Stimulated activated CD4-positive, alpha-beta T cell treated with anti-CD3 and anti-CD28 coated beads, Interleukin-4, amount 100 ng/mL, for 24 hours (primary cell): ENCODE measurements at regions not wholly inside any gene's neighbourhood (a gene's known extent, or its start where the extent isn't known, plus 50 kb on each side); places are given as distances from the start of the nearest gene placed in this dataset.
A peak's percentile ranks its signal among the peaks of the same experiment; 100 is the strongest.

ENCODE experiments used
- DNase-seq: peaks from one replicate; pipeline ENCODE4 v3.0.0-alpha.2; 2020

DNA sequence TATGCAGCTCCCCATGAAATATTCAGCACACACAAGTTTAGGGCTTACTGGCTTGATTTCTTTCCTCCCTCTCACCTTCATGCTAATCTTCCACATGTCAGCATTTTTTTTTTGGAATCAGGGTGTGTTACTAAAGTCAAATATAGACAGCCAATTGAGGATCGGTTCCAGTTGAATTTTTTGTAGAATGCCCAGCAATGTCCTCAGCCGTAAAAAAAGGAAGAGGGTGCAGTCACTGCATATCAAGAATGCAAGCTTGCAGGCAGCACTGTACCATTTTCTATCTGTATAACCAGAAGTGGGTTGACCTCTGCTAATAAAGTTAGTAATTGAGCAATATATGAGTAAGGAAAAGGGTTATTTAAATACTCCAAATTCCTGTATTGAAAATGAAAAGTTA is 51.4 kb upstream of the CHMP2B start:
- DNase-seq, result no peak

DNA sequence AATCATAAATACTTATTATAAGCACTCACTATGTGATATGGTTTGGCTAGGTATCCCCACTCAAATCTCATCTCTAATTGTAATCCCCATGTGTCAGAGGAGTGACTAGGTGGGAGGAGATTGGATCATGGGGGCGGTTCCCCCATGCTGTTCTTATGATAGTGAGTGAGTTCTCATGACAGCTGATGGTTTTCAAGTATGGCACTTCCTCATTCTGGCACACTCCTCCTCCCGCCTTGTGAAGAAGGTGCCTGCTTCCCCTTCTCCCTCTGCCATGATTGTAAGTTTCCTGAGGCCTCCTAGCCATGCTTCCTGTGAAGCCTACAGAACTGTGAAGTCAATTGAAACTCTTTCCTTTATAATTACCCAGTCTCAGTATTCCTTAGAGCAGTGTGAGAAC is 53.3 kb upstream of the CHMP2B start:
- no peak for DNase-seq

GRCh38 chr3:87173071-87173470 is 54.0 kb upstream of the CHMP2B start:
- DNase-seq, result no peak

- peak; percentile 36 for DNase-seq
These were observed 59.3 kb upstream of the CHMP2B start for GRCh38 chr3:87167628-87168456.

GRCh38 chr3:87164245-87164644 is 62.9 kb upstream of the CHMP2B start:
- no peak for DNase-seq

DNA sequence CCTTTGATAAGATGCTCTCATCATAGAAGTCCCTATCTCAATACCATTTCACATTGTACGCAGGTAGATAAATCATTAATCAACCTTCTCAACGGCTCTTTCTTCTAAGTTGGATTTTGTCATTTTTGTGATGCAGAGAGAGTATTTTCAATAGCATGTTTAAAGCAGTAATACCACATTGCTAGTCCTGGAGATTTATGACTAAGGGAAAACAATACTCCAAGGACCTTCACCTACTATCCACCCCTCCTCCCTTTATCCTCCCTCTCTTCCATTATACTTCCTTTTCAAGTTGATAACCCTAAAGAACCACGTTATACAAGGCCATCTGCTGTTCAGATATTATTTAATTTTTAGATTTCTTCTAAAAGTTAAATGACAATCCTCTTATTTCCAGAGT is 65.3 kb upstream of the CHMP2B start:
- DNase-seq, result no peak

GRCh38 chr3:87161417-87161816 is 65.7 kb upstream of the CHMP2B start:
- no peak for DNase-seq

GRCh38 chr3:87161013-87161412 is 66.1 kb upstream of the CHMP2B start:
- DNase-seq, result no peak

- DNase-seq, result no peak
These were observed 68.3 kb upstream of the CHMP2B start for GRCh38 chr3:87158823-87159222.

DNA sequence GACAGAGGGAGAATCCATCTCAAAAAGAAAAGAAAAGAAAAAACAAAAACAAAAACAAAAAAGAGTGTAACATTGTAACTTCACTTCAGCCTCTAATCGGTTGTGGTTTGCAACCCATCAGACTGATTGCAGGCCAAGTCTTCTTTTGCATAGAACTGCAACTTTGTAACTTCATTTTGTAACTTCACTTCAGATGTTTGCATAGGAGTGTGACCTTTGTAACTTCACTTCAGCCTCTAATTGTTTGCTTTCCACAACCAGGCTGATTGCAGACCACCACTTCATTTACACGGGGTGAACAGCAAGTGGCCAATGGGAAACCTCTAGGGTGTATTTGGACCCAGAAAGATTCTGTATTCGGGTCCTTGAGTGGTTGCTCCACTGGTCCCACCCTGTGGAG is 79.1 kb upstream of the CHMP2B start:
- no peak for DNase-seq

GRCh38 chr3:87147562-87147961 is 79.5 kb upstream of the CHMP2B start:
- DNase-seq, result no peak

GRCh38 chr3:87145553-87145952 is 81.6 kb upstream of the CHMP2B start:
- DNase-seq, result no peak

DNA sequence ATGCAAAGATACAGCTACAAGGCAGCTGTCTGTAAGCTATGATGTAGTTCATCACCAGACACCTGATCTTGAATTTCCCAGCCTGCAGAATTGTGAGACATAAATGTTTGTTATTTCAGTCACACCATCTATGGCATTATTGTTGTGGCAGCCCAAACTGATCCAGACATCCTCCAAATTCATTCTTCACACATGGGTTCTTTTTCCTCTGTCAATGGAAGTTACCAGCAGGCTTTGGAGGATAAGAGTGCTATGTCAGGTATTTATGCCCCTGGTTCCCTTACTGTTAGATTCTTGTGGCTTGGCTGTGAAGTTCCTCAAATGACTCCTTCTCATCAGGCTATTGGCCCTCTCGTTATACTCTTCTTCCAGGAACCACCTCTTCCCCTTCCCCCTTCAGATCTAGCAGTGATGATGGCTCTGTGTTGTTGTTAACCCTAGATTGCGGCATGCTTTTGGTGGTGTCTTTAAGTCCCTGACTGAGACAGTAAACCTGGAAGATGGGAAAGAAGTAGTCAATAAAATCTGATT is 91.0 kb upstream of the CHMP2B start:
- DNase-seq, result no peak

- no peak for DNase-seq
These were observed 91.7 kb upstream of the CHMP2B start for GRCh38 chr3:87135412-87135811.

DNA sequence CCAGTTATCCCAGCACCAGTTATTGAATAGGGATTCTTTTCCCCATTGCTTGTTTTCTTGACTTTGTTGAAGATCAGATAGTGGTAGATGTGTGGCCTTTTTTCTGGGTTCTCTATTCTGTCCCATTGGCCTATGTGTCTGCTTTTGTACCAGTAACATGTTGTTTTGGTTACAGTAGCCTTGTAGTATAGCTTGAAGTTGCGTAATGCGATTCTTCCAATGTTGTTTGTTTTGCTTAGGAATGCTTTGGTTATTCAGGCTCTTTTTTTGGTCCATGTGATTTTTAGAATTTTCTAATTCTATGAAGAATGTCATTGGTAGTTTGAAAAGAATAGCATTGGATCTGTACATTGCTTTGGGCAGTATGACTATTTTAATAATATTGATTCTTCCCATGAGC is 94.3 kb upstream of the CHMP2B start:
- DNase-seq, result no peak

DNA sequence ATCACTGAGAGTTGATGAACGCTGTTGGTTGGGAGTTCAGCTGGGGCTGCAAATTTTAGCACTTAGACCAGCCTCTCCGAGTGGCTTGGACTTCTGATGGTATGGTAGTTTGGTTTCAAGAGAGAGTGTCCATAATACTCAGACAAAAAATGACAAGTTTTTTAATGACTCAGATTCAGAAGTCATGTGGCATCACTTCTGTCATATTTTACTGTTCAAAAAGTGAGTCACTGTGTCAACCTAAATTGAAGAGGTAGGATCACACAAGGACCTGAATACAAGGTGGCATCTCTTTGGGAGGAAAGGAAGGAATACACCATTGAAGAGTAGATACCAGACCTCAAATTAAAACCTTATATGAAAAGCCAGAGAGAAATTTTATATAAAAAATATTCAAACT is 99.1 kb upstream of the CHMP2B start:
- no peak for DNase-seq

- DNase-seq, result no peak
These were observed 99.8 kb upstream of the CHMP2B start for GRCh38 chr3:87127281-87127680.

- DNase-seq, result no peak
These were observed 100.8 kb upstream of the CHMP2B start for GRCh38 chr3:87126321-87126720.

DNA sequence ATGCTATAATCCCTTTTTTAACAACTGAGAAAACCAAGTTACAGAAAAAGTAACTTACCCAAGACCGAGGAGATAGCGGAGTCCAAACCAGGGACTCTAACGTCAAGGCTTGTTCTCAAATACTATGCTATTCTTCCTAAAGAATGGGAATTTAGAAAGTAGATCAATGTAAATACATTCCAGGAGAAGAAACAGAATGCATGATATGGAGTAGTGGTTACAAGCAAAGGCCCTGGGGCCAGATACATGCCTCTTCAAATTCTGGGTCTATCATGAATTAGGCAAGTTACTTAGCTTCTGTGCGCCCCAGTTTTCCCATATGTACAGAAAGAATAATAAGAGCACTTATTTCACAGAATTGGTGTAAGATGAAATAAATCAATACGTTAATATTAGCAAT is 102.0 kb upstream of the CHMP2B start:
- DNase-seq, result no peak

DNA sequence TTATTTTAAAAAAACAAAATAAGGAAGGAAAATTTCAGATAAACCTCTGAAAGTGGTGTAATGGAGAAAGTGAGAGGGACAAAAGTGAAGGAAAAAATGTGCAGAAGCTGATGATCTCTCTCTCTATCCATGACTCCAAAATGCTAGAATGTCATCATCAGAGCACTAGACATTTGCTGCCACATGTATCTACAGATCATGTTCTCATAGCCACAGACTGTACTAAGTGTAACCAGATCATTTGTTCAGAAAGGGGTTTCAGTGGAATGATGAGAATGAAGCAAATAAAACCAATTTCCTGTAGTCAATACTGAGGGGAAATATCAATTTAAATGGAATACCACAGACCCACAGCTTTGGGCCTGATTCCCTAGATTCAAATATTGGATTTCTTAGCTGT is 104.3 kb upstream of the CHMP2B start:
- DNase-seq, result no peak

DNA sequence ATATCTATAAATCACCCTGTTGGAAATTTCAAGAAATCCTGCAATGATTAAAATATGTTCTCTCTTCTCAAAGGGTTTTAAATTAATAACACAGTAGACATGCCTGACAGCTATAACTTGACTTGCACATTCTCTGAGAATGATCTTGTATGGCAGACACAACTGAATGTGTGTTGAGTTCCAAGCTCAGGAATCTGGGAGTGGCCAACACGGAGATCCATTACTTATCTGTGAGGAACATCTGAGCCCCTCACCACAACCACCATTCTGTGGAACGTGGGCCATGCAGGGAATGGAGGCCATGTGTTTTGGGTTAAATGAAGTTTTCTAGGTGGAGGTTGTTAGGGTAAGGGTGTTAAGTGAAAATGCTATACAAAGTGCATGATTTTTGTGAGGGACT is 105.3 kb upstream of the CHMP2B start:
- no peak for DNase-seq

GRCh38 chr3:87120881-87121280 is 106.2 kb upstream of the CHMP2B start:
- no peak for DNase-seq

- no peak for DNase-seq
These were observed 106.9 kb upstream of the CHMP2B start for GRCh38 chr3:87120236-87120635.

DNA sequence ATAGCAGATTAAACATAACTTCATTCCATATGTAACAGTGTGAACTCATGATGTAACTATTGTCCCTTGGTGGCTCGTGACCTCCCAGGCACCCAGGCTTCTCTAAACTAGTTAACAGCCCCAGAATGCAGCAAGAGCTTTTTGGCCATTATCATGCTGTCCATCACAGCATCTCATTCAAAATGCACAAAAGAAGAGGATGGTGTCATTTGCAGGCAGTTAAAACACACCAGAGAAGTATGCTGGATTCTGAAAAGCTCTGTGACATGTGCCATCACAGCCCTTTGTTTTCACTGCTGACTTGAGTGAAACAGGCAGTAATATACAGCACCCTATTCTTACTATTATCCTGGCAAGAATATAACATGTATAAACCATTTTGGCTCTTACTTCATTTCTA is 117.6 kb upstream of the CHMP2B start:
- DNase-seq, result no peak
